HFF-Myc (cell line): ENCODE measurements at regions not wholly inside any gene's neighbourhood (a gene's known extent, or its start where the extent isn't known, plus 50 kb on each side); places are given as distances from the start of the nearest gene placed in this dataset.

Experiments
- DNase-seq: peaks from one replicate; pipeline ENCODE4 v3.0.0-alpha.2; 2011; ENCODE audit warnings: low read depth; ENCODE audit errors: extremely low read depth
- H3K4me3 ChIP-seq: replicated peaks from 2 replicates; pipeline ENCODE4 v1.5.1; 2011; ENCODE audit warnings: low read depth, mild to moderate bottlenecking, control low read depth, low read length
- TF ChIP-seq, protein P1 (sequence below): IDR thresholded peaks from 2 replicates; pipeline ENCODE4 v1.5.1; 2012; ENCODE audit warnings: mild to moderate bottlenecking, low read depth, low read length, control low read depth; ENCODE audit errors: missing control alignments

DNA sequence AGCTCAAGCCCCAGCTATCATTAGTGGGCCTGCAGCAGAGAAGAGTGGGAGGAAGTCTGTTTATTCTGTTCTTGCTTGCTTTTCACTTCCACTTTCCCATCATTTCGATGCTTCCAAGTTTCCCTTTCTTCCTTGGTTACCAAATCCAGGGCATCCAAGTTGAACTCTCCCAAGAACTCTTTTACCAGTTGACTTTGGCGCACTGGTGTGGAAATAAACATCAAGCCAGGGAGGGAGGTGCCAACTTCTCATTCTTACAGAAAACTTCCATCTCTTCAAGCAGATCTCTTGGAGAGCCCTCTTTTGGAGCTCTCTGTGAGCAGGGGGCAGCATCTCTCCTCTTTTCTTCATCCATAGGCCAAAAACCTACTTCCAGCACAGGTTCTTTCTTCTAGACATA, 85.7 kb upstream of the RGS17 start:
- no peak overlapping the region for H3K4me3 ChIP-seq
- TF ChIP-seq, protein P1, sequence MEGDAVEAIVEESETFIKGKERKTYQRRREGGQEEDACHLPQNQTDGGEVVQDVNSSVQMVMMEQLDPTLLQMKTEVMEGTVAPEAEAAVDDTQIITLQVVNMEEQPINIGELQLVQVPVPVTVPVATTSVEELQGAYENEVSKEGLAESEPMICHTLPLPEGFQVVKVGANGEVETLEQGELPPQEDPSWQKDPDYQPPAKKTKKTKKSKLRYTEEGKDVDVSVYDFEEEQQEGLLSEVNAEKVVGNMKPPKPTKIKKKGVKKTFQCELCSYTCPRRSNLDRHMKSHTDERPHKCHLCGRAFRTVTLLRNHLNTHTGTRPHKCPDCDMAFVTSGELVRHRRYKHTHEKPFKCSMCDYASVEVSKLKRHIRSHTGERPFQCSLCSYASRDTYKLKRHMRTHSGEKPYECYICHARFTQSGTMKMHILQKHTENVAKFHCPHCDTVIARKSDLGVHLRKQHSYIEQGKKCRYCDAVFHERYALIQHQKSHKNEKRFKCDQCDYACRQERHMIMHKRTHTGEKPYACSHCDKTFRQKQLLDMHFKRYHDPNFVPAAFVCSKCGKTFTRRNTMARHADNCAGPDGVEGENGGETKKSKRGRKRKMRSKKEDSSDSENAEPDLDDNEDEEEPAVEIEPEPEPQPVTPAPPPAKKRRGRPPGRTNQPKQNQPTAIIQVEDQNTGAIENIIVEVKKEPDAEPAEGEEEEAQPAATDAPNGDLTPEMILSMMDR, result no peak
- no peak for DNase-seq

DNA sequence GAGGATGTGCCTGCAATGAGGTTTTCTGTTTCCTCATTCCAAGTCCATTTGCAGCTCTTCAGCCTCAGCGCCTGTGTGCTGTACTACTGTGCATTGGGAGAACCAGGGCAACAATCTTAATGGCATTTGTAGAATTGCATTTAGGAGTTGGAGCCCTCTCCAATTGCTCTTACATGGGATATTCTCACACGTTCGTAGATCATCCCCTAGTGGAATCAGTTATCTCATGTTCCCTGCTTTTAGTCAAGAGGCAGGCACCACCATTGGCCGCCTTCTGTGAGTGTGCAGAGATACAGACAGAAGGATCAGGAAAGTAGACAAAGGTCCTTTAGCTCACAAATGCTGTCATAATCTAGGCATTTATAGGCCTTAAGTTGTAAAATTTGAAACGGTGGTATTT, 84.2 kb upstream of the RGS17 start:
- no peak overlapping the region for H3K4me3 ChIP-seq
- no peak for DNase-seq
- TF ChIP-seq, protein P1, result no peak

DNA sequence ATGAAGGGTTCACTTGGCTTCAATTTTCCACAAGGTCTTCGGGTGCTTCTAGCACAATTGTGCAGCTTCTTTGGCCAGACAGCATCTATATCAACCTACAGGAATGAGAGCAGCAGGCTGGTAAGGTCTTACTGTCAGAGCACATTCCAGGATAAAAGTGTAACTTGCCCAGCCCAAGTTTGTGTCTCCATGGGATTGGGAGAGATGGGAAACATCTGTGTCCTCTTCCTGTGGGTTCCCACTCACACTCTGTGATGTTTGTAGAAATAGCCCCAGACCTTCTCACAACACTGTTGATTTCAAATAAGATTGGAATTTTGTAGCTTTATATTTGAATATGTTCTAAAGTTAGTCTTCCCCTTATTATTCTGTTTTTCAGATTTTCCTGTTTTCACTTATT, 83.4 kb upstream of the RGS17 start:
- TF ChIP-seq, protein P1, result no peak

DNA sequence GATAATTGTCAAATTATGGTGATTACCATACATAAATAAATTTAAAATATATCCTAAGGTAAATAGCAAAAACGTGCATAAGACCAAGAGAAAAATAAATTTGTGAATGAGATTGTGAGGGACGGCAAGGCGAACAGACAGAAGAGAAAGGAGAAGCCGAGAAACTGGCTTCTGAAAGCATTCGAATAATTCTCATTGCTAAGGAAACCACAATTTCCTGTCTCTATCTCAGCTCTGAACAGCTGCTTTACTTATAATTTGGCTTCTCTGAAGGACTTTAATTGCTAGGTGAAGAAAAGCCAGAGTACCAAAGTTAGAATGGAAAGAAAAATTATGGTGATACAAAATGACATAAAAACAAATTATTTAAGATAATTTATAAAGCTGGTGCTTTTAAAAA, 79.0 kb upstream of the RGS17 start:
- DNase-seq, result peak; percentile 21
- no peak overlapping the region for H3K4me3 ChIP-seq
- TF ChIP-seq, protein P1, result no peak

More for the DNA sequence above, 83.4 kb upstream of the RGS17 start:
- DNase-seq, result peak; percentile 38
- no peak overlapping the region for H3K4me3 ChIP-seq

DNA sequence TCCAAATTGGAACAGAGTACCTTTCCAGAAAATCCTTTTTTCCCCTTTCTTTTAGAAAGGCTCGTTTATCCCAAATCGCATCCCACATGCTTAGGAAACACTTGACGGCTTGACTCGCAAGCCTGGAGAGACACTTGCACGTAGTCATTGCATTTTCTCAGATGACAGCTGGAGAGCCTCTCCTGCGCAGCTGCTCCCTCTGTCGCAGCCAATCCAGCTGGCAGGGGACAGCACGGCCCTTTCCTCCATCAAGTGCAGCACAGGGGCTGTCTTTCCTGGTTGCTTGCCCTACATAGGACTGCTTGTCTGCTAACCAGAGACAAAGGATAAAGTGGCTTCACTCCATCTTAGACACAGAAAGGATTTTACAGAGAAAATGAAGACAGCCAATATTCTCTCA, 77.6 kb upstream of the RGS17 start:
- no peak overlapping the region for H3K4me3 ChIP-seq
- TF ChIP-seq, protein P1, result no peak
- DNase-seq, result no peak

DNA sequence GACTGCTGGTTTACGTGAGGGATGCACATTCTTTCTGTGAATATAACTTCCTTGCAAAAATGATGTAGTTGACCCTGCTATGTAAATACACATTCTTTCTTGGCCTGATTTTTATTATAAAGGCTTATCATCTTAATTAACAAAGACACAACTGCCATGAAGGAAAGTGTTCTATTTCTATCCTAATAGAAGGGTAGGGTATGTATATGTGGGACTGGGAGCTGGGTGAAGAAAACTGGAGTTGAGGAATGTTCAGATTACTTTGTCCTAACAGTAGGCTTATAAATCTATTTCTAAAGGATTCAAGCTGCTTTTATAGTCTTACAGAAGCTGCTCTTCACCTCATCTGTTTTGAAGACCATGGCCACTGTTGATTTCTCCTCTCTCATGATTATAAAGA, 76.5 kb upstream of the RGS17 start:
- DNase-seq, result no peak
- no peak overlapping the region for H3K4me3 ChIP-seq
- TF ChIP-seq, protein P1, result no peak

DNA sequence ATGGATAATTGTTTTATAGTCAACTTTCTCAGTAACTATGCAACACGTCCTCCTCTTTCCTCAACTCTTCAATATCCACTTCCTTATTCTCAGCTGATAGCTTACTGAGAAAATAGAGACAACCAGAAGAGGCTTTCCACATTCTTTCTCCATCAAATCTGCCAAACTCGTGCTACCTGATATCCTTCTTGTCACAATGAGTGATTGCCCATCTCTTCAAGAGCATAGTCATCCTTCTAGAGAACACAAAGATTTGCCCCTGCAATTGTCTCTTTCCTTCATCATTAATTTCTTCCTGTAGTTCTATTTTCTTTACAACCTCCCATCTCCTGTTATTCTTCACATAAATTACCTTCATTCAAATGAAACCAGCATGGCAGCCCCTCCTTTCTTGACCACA, 75.9 kb upstream of the RGS17 start:
- no peak overlapping the region for H3K4me3 ChIP-seq
- TF ChIP-seq, protein P1, result no peak
- DNase-seq, result no peak
